CD14-positive monocyte (primary cell): ENCODE measurements at regions not wholly inside any gene's neighbourhood (a gene's known extent, or its start where the extent isn't known, plus 50 kb on each side); places are given as distances from the start of the nearest gene placed in this dataset.

Experiments used
- DNase-seq, 3 donors: peaks; one replicate each; pipeline ENCODE4 v3.0.0-alpha.2; 2011 to 2022
- H2AFZ ChIP-seq: 2 replicates; pipeline ENCODE4 v1.6.0; 2012; ENCODE audit warnings: mild to moderate bottlenecking, low read depth, low read length, inconsistent platforms; ENCODE audit not compliant: insufficient read depth, poor library complexity, severe bottlenecking
- H3K27ac ChIP-seq, 2 donors: 1 replicate in 1 of 2; 2 replicates in 1 of 2; pipeline ENCODE4 v1.5.1; 2012 to 2013; ENCODE audit warnings: low read length in 2 of 2, control low read depth in 1 of 2, inconsistent platforms in 1 of 2, low read depth in 1 of 2, mild to moderate bottlenecking in 1 of 2
- H3K27me3 ChIP-seq, 2 donors: one replicate each; pipeline versions ENCODE4 v1.6.0 to v1.6.1; 2011 to 2013; ENCODE audit warnings: low read length in 2 of 2; ENCODE audit not compliant: control insufficient read depth in 2 of 2, insufficient read depth in 2 of 2
- H3K36me3 ChIP-seq, 2 donors: replicated peaks in 1 of 2; 1 replicate in 1 of 2; 2 replicates in 1 of 2; pipeline versions ENCODE4 v1.5.1 to v1.6.1; 2012 to 2013; ENCODE audit warnings: low read length in 2 of 2, control low read depth in 1 of 2, inconsistent platforms in 1 of 2, mild to moderate bottlenecking in 1 of 2; ENCODE audit not compliant: insufficient read depth in 2 of 2, control insufficient read depth in 1 of 2
- H3K4me1 ChIP-seq, 2 donors: 1 replicate in 1 of 2; 2 replicates in 1 of 2; pipeline versions ENCODE4 v1.5.1 to v1.6.1; 2012 to 2013; ENCODE audit warnings: low read length in 2 of 2, control low read depth in 1 of 2, inconsistent platforms in 1 of 2, mild to moderate bottlenecking in 1 of 2, moderate library complexity in 1 of 2; ENCODE audit not compliant: insufficient read depth in 2 of 2, control insufficient read depth in 1 of 2
- H3K4me2 ChIP-seq: replicated peaks from 2 replicates; pipeline ENCODE3; 2012; ENCODE audit warnings: low read length, moderate library complexity, mild to moderate bottlenecking; ENCODE audit not compliant: poor library complexity, severe bottlenecking; ENCODE audit errors: extremely low read depth
- H3K4me3 ChIP-seq, 3 experiments: fragments of 200-600 bp in 1 of 3; sonication (generic) in 1 of 3; replicated peaks in 1 of 3; 1 replicate in 2 of 3; 2 replicates in 1 of 3; pipeline ENCODE4 v1.5.1; 2011 to 2013; ENCODE audit warnings: low read length in 3 of 3, mild to moderate bottlenecking in 3 of 3, control low read depth in 2 of 3, low read depth in 2 of 3, inconsistent platforms in 1 of 3, moderate library complexity in 1 of 3
- H3K79me2 ChIP-seq: 2 replicates; pipeline ENCODE4 v1.6.0; 2012; ENCODE audit warnings: mild to moderate bottlenecking, control low read depth, inconsistent platforms, low read length, moderate library complexity; ENCODE audit not compliant: insufficient read depth
- H3K9ac ChIP-seq: 2 replicates; pipeline ENCODE4 v1.6.0; 2017; ENCODE audit warnings: low read length, mild to moderate bottlenecking; ENCODE audit not compliant: insufficient read depth, poor library complexity, severe bottlenecking
- H3K9me3 ChIP-seq, 2 donors: replicated peaks in 1 of 2; 1 replicate in 1 of 2; 2 replicates in 1 of 2; pipeline versions ENCODE4 v1.5.1 to v1.6.1; 2012 to 2013; ENCODE audit warnings: low read length in 2 of 2, control low read depth in 1 of 2; ENCODE audit not compliant: control insufficient read depth in 1 of 2, insufficient read depth in 1 of 2
- H4K20me1 ChIP-seq: 2 replicates; pipeline ENCODE4 v1.6.0; 2012; ENCODE audit warnings: mild to moderate bottlenecking, low read length, control low read depth, moderate library complexity; ENCODE audit not compliant: insufficient read depth
- H3K27ac Mint-ChIP-seq, 7 donors: one replicate each; pipeline ENCODE4 v1.8.0; 2020; ENCODE audit warnings: mild to moderate bottlenecking in 7 of 7, mixed read lengths in 7 of 7, moderate library complexity in 6 of 7, inconsistent platforms in 2 of 7
- H3K27me3 Mint-ChIP-seq, 3 donors: one replicate each; pipeline ENCODE4 v1.8.0; 2021 to 2022; ENCODE audit warnings: low read depth in 3 of 3, mild to moderate bottlenecking in 3 of 3, mixed read lengths in 3 of 3, moderate library complexity in 3 of 3, inconsistent platforms in 1 of 3
- H3K36me3 Mint-ChIP-seq, 2 donors: one replicate each; pipeline ENCODE4 v1.8.0; 2020; ENCODE audit warnings: mixed read lengths in 2 of 2, inconsistent platforms in 1 of 2, mild to moderate bottlenecking in 1 of 2
- H3K4me1 Mint-ChIP-seq: one replicate; pipeline ENCODE4 v1.8.0; 2020; ENCODE audit warnings: mild to moderate bottlenecking, mixed read lengths
- H3K4me3 Mint-ChIP-seq, 2 donors: one replicate each; pipeline ENCODE4 v1.8.0; 2020; ENCODE audit warnings: mild to moderate bottlenecking in 2 of 2, mixed read lengths in 2 of 2, moderate library complexity in 1 of 2
- H3K9me3 Mint-ChIP-seq, 7 donors: one replicate each; pipeline ENCODE4 v1.8.0; 2020 to 2022; ENCODE audit warnings: mixed read lengths in 7 of 7, mild to moderate bottlenecking in 6 of 7, moderate library complexity in 6 of 7, inconsistent platforms in 2 of 7
- CTCF ChIP-seq: fragments of 200-600 bp; IDR thresholded peaks from one replicate; pipeline ENCODE4 v1.8.0; 2022; ENCODE audit warnings: antibody characterized with exemption, mild to moderate bottlenecking
- WGBS: methylation state at CpG from one replicate; pipeline ENCODE4 v1.1.5; 2013; ENCODE audit warnings: missing lambda C conversion rate; ENCODE audit not compliant: insufficient coverage; 5-methylcytosine and 5-hydroxymethylcytosine counted together
- intact Hi-C, 2 donors: fragments of 100-400 bp; cut with micrococcal nuclease; formaldehyde crosslinking; loops; one replicate each; pipeline versions ENCODE4 v1.15.0 to v1.15.1; 2023

- Histone ChIP-seq H4K20me1 (no peaks in the 10 kb centered on the region), H3K27ac (no peak overlapping the region), H3K27me3 (peaks cover 0 to 3% of the 10 kb centered on the region in 2 donors), H3K36me3 (no peaks in the 10 kb centered on the region), H3K9me3 (no peaks in the 10 kb centered on the region), H2AFZ (no peak overlapping the region), H3K4me3 (no peak overlapping the region), H3K4me2 (no peak overlapping the region), H3K4me1 (no peaks in the 10 kb centered on the region), H3K79me2 (no peaks in the 10 kb centered on the region), H3K9ac (no peak overlapping the region)
- Mint-ChIP-seq H3K27me3 (peaks cover 2 to 11% (median 9%) of the 10 kb centered on the region in 3 donors), H3K36me3 (no peaks in the 10 kb centered on the region), H3K27ac (no peak overlapping the region), H3K9me3 (no peaks in the 10 kb centered on the region), H3K4me3 (no peak overlapping the region), H3K4me1 (no peaks in the 10 kb centered on the region)
- peak; percentile 37 for TF ChIP-seq CTCF
- WGBS = 90% methylated on average over 3 of the region's 4 CpGs
- intact Hi-C loops = no loop called here
- peak in 2 of 3 donors; percentile 8 to 10 for DNase-seq
Measured at GRCh38 chr15:79769069-79769481, 127.7 kb downstream of the MTHFS start.

- no peaks in the 10 kb centered on the region for H3K4me1 Mint-ChIP-seq
- no peak overlapping the region for H3K4me2 ChIP-seq
- H4K20me1 ChIP-seq = no peaks in the 10 kb centered on the region
- H3K27ac ChIP-seq = no peak overlapping the region
- peaks cover 0 to 9% (median 6%) of the 10 kb centered on the region in 3 donors for H3K27me3 Mint-ChIP-seq
- H3K9me3 ChIP-seq = no peaks in the 10 kb centered on the region
- no peaks in the 10 kb centered on the region for H3K79me2 ChIP-seq
- peak overlapping the region in 1 of 7 donors; percentile 13 for H3K27ac Mint-ChIP-seq
- H3K36me3 Mint-ChIP-seq = no peaks in the 10 kb centered on the region
- no peak overlapping the region for H3K4me3 ChIP-seq
- intact Hi-C loops = no loop called here
- no peak overlapping the region for H3K9ac ChIP-seq
- DNase-seq = no peak
- no peak overlapping the region for H3K4me3 Mint-ChIP-seq
- H2AFZ ChIP-seq = no peak overlapping the region
- peaks cover 0 to 3% of the 10 kb centered on the region in 2 donors for H3K27me3 ChIP-seq
- TF ChIP-seq CTCF = no peak
- no peaks in the 10 kb centered on the region for H3K4me1 ChIP-seq
- no peaks in the 10 kb centered on the region for H3K9me3 Mint-ChIP-seq
- no peaks in the 10 kb centered on the region for H3K36me3 ChIP-seq
- 93% methylated on average over 8 of the region's 11 CpGs for WGBS
Measured at GRCh38 chr15:79769933-79770759, 126.7 kb downstream of the MTHFS start.
